ENCODE measurements at regions not wholly inside any gene's neighbourhood (a gene's known extent, or its start where the extent isn't known, plus 50 kb on each side); places are given as distances from the start of the nearest gene placed in this dataset.

- TF ChIP-seq TAF1 (IDR thresholded peaks at IDR 0.05; ENCODE audit: borderline replicate concordance, insufficient read depth, low read length) = no peak
These were observed 183.2 kb downstream of the SIM1 start for GRCh38 chr6:100281471-100281901.

GRCh38 chr6:100276311-100277057, 188.2 kb downstream of the SIM1 start:
- TF ChIP-seq POLR2AphosphoS5 (IDR thresholded peaks at IDR 0.05; ENCODE audit: low read depth, low read length) (no peak), SIN3A (IDR thresholded peaks at IDR 0.05; ENCODE audit: borderline replicate concordance, insufficient read depth, low read length) (no peak), REST (IDR thresholded peaks at IDR 0.05; ENCODE audit: insufficient read depth in 1 of 2, low read depth in 2 of 2, low read length in 2 of 2) (no peak), FOXP2 (optimal IDR thresholded peaks at IDR 0.05; ENCODE audit: borderline replicate concordance, extremely low read depth, extremely low read length, insufficient read depth) (no peak), TAF1 (IDR thresholded peaks at IDR 0.05; ENCODE audit: borderline replicate concordance, insufficient read depth, low read length) (no peak)

- TF ChIP-seq REST (IDR thresholded peaks at IDR 0.05; ENCODE audit: insufficient read depth in 1 of 2, low read depth in 2 of 2, low read length in 2 of 2) (no peak), POLR2AphosphoS5 (IDR thresholded peaks at IDR 0.05; ENCODE audit: low read depth, low read length) (no peak), SIN3A (IDR thresholded peaks at IDR 0.05; ENCODE audit: borderline replicate concordance, insufficient read depth, low read length) (no peak), FOXP2 (optimal IDR thresholded peaks at IDR 0.05; ENCODE audit: borderline replicate concordance, extremely low read depth, extremely low read length, insufficient read depth) (no peak), TAF1 (IDR thresholded peaks at IDR 0.05; ENCODE audit: borderline replicate concordance, insufficient read depth, low read length) (no peak)
These were observed 190.6 kb downstream of the SIM1 start for GRCh38 chr6:100274147-100274546.

- TF ChIP-seq SIN3A (IDR thresholded peaks at IDR 0.05; ENCODE audit: borderline replicate concordance, insufficient read depth, low read length) (no peak), REST (IDR thresholded peaks at IDR 0.05; ENCODE audit: insufficient read depth in 1 of 2, low read depth in 2 of 2, low read length in 2 of 2) (no peak), POLR2AphosphoS5 (IDR thresholded peaks at IDR 0.05; ENCODE audit: low read depth, low read length) (no peak), TAF1 (IDR thresholded peaks at IDR 0.05; ENCODE audit: borderline replicate concordance, insufficient read depth, low read length) (no peak), FOXP2 (optimal IDR thresholded peaks at IDR 0.05; ENCODE audit: borderline replicate concordance, extremely low read depth, extremely low read length, insufficient read depth) (no peak)
These were observed 193.1 kb downstream of the SIM1 start for GRCh38 chr6:100271625-100272024.

- TF ChIP-seq REST (IDR thresholded peaks at IDR 0.05; ENCODE audit: insufficient read depth in 1 of 2, low read depth in 2 of 2, low read length in 2 of 2) (no peak), FOXP2 (optimal IDR thresholded peaks at IDR 0.05; ENCODE audit: borderline replicate concordance, extremely low read depth, extremely low read length, insufficient read depth) (no peak), SIN3A (IDR thresholded peaks at IDR 0.05; ENCODE audit: borderline replicate concordance, insufficient read depth, low read length) (no peak), TAF1 (IDR thresholded peaks at IDR 0.05; ENCODE audit: borderline replicate concordance, insufficient read depth, low read length) (no peak), POLR2AphosphoS5 (IDR thresholded peaks at IDR 0.05; ENCODE audit: low read depth, low read length) (no peak)
These were observed 193.5 kb downstream of the SIM1 start for GRCh38 chr6:100271202-100271601.
